Putamen (tissue), 1 donor: ENCODE measurements at regions not wholly inside any gene's neighbourhood (a gene's known extent, or its start where the extent isn't known, plus 50 kb on each side); places are given as distances from the start of the nearest gene placed in this dataset.

ENCODE experiments used
- DNase-seq: peaks from one replicate; pipeline ENCODE4 v3.0.0-alpha.2; 2016; ENCODE audit warnings: low spot score

DNA sequence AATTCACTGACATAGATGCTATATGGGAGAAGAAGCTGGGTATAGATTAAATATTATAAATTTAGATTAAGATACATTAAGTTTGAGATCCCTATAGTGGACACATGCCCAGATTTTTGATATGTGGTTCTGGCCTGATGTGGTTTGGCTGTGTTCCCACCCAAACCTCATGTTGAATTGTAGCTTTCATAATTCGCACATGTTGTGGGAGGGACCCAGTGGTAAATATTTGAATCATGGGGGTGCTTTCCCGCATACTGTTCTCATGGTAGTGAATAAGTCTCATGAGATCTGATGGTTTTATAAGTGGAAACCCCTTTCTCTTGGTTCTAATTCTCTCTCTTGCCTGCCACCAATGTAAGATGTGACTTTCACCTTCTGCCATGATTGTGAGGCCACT is 189.4 kb upstream of the CD96 start:
- no peak for DNase-seq

DNA sequence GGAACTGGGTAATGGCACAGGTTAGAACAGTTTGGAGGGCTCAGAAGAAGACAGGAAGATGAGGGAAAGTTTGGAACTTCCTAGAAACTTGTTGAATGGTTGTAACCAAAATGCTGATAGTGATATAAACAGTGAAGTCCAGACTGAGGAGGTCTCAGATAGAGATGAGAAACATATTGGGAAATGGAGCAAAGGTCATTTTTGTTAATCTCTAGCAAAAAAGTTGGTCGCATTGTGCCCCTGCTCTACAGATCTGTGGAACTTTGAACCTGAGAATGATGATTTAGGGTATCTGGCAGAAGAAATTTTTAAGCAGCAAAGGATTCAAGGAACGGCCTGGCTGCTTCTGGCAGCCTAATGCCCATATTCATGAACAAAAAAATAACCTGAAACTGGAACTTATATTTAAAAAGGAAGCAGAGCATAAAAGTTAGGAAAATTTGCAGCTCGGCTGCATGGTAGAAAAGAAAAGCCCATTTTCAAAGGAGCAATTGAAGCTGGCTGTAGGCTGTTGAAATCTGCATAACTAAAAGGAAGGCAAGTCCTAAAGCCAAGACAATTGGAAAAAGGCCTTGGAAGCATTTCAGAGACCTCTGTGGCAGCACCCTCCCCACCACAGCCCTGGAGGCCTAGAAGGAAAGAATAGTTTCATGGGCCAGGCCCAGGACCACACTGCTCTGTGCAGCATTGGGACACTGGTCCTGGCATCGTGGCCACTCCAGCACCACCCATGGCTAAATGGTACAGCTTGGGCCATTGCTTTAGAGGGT is 182.6 kb upstream of the CD96 start:
- DNase-seq, result no peak

DNA sequence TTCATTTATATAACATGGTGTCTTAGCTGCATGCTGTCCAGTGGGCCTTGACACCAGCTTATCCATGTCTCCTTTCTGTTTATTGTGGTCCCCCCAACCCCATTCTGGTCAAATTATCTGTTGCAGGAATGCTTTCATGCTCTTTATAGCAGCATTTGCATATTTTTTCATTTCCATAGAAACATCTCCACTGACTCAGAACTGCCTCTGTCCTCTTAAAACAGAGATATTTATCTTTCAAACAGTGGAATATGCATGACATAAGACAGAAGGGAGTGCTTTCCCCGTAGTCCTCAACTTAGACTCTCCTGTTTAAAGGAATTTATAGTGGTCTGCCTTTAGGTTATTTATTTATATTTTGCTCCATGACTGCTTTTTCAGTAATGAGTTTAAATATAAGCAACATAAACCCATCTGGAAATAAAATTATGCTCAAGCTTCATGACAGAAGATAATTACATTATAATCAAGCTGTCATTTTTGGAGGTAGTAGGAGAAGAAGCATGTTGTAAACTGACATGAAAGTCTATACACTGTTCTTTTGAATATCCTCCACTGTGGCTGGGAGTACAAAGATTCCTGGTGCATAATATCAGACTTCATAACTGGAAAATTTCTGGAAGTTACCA is 179.5 kb upstream of the CD96 start:
- peak; percentile 11 for DNase-seq

DNA sequence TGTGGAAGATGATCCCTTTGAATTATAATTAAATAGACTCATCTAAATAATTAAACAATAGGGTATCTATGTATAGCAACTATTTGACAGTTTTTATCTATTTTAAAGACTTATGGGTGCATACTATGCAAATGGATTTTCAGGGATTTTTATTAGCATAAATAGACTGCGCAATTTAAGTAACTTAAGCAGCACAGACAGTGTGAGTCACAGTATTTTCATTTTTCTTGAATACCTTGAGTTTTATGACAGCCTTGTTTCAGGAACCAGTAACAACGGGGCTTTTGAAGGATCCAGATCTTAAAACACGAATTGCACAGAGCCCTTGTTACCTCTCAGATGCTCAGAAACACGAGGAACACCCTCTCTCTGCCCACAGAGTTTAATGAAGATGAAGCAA is 175.5 kb upstream of the CD96 start:
- DNase-seq, result peak; percentile 34

DNA sequence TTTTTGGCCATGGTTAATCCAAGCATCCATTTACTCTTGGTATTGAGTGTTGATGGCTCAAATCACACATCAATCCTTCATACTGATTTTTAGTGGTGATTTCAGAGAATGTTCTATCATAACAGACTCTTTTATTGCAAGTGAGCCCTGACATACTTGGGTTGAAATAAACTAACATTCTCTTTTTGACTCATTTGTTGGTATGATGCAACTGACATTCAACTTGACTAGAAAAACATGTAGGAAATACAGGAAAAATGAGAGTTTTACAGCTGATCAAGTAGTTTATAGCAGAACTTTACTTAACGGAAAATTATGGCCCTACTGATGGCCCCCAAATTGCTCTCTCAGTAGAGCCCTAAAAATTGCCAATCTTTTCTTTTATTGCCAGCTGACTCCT is 173.9 kb upstream of the CD96 start:
- no peak for DNase-seq

DNA sequence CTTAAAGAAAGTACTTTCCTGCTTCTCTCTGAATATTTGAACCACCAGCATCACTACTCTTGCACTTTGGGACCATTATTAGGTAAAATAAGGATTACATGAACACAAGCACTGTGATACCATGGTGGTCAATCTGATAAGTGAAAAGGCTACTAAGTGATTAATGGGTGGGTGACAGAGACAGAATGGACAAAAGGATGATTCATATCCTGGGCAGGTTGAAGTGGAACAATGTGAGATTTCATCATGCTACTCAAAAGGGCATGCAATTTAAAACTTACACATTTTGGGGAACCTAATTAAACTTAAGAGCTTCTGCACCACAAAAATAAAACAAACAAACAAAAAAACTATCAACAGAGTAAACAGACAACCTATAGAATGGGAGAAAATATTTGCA is 172.0 kb upstream of the CD96 start:
- no peak for DNase-seq

DNA sequence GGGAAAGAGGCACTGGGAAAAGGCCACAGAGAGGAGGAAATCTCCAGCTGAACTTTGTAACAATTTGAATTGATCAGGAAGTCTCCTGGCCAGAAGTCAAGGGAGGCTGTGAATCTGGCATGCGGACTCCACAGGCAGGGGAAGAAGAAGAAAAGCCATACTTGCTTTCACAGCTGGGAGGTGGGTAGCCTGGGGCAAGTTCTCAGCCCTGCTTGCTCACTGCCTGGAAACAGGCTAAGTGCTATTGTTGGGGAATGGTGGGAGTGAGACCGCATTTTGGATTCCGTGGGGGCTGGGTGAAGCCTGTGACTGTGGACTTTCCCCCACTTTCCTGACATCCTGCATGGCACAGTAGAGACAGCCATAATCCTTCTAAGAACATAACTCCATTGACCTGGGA is 168.8 kb upstream of the CD96 start:
- DNase-seq, result no peak

DNA sequence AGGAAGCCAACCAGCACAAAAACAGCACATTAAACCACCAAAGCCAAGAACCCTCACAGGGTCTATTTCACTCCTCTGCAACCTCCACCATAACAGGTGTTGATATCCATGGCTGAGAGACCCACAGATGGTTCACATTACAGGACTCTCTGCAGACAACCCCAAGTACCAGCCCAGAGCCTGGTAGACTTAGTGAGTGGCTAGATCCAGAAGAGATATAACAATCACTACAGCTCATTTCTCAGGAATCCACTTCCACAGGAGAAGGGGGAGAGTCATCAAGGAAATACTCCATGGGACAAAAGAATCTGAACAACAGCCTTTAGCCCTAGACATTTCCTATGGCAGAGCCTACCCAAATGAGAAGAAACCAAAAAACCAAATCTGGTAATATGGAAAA is 168.1 kb upstream of the CD96 start:
- DNase-seq, result no peak

DNA sequence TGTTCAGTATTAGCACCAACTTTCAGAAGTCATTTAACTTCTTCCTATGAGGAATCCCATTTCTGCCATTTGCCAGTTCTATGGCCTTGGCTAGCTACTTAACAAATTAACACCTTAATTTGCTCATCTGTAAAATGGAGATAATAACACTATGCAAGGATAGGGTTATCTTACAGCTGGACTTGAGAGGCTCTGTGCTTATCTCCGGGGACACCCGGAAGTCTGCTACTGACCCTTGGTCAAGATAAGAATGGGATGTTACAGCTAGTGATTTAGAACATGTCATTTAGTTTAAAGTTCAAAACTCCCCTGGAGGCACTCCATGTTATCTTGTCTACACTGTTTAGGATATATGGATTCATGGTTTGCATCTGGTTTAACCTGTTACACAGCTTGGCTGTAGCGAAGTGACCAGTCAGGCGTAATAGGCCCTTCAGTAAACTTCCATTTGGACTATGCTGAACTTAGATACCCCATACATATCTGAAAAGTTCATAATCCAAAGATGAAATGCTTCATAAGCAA is 156.0 kb upstream of the CD96 start:
- no peak for DNase-seq

DNA sequence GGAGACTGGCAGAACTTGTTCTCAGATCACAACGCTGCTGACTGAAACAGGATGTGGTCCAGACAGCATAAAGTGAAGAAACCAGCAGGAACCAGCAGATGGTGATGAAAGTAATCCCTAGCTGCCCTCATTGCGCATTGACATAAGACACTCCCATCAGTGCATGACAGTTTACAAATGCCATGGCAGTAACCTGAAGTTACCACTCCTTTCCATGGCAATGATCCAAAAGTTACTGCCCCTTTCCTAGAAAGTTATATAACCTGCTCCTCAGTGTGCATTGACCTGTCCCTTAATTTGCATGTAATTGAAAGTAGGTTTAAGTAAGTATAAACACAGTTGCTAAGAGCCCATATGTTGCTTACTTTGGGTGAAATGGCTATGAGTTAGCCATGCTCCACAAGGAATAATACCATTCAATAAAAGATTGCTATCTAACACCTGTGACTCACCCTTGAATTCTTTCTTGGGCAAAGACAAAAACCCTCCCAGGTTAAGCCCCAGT is 149.1 kb upstream of the CD96 start:
- no peak for DNase-seq

DNA sequence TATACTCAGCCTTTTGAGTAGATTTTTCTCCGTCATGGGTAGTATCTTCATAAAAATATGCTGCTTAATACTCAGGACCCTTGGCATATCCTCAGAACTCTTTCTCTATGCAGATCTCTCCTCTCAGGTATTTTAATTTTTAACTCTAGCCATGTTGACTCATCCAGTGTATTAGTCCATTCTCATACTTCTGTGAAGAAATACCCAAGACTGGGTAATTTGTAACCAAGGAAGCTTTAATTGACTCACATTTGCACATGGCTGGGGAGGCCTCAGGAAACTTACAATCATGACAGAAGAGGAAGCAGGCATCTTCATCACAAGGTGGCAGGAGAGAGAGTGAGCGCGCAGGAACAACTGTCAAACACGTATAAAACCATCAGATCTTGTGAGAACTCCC is 129.3 kb upstream of the CD96 start:
- DNase-seq, result no peak

DNA sequence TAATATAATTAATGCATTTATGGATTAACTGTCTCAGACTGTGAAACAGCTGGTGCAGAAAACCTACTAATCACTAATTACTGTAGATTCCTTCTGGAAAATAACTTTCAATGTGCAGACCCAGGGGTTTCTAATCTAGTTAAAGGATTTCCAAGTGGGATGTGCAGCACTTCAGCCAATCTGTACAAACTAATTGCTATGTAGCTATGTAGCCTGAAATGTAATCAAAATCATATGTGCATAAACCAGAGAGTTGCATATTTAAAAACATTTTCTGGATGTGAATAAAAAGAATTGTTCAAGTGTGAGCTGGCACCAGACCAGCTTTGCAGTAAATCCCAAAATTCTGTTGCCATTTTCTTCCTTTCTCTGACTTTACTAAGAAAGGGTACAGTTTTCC is 127.5 kb upstream of the CD96 start:
- no peak for DNase-seq

DNA sequence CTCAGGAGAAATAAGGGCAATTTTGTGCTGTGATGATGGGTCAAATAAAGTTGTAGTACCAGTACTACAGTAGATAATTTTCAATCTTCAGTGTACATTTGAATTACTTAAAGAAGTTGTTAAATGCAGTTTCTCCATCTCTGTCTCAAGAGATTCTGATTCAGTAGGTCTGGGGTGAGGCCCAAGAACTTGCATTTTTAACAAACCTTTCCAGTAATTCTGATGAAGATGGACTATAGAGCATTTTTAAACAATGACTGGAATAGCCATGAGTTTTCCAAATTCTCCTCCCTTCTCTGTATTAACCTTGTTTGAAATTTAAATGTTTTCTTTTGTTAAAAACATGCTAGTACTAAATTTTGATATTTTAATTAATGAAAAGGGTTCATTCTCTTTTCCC is 127.0 kb upstream of the CD96 start:
- DNase-seq, result no peak

DNA sequence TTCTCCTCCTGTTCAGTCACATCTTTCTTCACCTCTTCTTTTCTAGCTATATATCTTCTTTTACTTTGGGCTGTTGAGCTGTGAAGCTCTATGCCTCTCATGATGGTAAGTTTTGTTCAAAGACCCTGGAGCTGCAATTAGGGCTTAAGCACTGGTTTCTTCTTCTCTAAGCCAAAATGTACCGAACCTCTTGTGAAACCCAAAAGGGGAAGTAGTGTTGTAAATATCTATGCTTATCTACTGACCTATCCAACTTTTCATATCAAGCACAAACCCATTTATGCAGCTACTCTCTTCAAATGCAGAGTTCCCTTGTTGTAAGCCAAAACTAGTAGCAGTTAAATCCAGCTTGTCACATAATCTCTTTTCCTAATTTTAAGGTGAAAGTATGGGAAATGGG is 123.6 kb upstream of the CD96 start:
- no peak for DNase-seq

DNA sequence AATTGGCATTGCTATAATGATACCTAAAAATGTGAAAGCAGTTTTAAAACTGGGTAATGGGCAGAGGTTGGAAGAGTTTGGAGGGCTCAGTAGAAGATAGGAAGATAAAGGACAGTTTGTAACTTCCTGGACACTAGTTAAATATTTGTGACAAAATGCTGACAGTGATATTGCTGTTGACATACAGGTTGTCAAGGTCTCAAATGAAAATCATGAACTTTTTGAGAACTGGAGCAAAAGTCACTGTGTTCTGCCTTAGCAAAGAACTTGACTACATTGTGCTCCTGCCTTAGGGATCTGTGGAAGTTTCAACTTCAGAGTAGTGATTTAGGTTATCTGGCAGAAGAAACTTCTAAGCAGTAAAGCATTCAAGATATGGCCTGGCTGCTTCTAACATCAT is 113.7 kb upstream of the CD96 start:
- DNase-seq, result no peak

DNA sequence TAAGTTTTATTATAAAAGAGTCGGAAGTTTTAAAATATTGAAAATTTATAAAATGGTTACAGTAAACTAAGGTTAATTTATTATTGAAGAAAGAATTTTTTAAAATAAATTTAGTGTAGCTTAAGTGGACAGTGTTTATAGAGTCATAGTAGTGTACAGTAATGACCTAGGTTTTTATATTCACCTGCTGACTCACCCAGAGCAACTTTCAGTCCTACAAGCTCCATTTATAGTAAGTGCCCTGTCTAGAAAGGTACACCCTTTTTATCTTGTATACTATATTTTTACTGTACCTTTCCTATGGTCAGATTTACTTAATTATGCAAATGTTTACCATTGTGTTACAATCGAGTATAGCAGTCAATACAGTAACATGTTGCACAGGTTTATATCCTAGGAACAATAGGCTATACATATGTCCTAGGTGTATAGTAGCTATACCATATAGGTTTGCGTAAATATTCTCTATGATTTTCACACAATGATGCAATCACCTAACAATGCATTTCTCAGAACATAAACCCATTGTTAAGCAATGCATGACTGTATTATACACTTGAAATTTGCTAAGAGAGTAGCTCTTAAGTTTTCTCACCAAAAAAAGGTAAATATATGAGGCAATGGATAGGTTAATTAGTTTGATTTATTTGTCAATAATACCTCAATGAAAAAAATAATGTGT is 106.9 kb upstream of the CD96 start:
- no peak for DNase-seq

DNA sequence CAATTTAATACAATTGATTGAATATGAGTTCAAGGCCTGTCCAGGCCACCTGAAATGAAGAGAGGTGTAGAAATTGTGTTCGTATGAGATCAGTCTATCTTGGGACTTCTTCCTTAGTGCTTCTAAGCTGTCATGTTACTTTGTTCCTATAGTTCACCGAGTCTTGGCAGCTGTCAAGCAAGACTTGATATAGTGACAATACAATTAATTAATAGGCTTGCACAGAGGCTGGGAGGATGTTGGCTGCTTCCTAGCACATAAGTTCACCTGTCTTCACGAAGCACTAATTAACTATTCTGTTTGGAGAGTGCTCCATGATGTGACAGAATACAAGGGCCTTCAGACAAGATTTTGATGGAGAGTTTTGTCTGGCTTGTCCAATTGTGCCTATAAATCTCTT is 103.7 kb upstream of the CD96 start:
- no peak for DNase-seq

DNA sequence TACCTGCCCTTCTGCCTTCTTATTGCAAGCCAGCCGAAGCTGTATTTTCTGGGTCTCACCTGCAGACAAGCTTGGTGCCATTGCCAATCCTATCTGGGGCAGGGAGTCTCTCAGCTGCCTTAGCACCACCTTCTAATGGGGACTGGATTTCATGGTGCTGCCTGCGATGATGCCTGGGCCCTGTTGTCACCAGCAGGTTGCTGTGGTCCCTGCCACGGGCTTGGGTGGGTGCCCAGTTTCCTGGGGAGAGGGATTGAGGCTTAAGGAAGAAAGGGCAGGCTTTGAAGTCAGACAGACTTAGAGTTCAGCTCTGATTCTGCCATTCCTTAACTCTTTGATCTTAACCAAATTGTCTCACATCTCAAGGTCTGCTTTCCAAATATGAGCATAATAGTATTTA is 87.4 kb upstream of the CD96 start:
- no peak for DNase-seq

DNA sequence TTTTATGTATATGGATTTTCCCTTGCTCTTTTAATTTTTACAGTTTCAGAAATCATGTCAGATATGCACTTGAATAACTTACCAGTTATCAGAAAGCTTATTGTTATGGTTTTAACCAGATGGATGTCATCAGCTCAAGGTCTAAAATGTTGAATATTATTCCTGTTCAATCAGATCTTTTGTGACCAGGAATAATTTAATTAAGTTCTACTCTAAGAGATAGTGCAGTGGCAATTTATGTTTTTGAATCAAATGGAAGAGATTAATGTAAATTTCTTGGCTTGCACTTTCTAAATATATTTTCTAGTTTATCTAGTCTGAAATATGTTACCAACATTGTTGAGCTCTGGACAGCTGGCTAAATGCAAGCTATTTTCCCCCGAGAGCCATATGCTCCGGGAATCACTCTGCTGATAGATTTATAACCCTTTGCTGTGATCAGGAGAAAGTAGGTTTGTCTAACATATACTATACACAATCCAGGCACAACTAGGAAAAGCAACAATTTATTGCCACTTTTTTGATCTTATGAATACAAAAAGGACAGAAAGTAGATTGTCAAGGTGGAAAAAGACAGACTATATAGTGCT is 76.8 kb upstream of the CD96 start:
- DNase-seq, result no peak

DNA sequence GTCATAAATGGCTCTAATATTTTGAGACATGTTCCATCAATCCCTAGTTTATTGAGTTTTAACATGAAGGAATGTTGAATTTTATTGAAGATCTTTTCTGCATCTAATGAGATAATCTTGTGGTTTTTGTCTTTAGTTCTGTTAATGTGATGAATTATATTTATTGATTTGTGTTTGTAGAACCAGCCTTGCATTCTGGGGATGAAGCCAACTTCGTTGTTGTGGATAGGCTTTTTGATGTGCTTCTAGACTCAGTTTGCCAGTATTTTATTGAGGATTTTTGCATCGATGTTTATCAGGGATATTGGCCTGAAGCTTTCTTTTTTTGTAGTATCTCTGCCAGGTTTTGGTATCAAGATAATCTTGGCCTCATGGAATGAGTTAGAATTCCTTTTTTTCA is 72.0 kb upstream of the CD96 start:
- DNase-seq, result no peak

DNA sequence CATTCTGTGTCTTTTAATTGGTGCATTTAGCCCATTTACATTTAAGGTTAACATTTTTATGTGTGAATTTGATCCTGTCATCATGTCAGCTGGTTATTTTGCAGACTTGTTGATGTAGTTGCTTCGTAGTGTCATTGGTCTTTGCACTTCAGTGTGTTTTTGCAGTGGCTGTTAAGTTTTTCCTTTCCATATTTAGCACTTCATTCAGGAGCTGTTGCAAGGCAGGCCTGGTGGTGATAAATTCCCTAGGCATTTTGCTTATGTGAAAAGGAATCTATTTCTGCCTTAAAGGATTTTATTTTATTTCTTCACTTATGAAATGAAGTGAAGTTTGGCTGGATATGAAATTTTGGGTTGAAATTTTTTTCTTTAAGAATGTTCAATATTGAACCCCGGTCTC is 70.2 kb upstream of the CD96 start:
- no peak for DNase-seq

DNA sequence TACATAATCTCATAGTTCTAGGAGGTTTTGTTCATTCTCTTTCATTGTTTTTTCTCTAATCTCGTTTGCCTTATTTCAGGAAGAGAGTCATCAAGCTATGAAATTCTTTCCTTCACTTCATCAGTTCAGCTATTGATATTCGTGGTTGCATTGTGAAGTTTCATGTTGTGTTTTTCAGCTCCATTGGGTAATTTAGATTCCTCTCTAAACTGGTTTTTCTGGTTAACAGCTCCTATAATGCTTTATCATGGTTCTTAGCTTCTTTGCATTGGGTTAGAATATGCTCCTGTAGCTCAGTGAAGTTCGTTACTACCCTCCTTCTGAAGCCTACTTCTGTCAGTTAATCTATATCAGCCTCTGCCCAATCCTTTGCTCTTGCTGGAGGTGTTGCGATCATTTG is 69.4 kb upstream of the CD96 start:
- DNase-seq, result no peak

DNA sequence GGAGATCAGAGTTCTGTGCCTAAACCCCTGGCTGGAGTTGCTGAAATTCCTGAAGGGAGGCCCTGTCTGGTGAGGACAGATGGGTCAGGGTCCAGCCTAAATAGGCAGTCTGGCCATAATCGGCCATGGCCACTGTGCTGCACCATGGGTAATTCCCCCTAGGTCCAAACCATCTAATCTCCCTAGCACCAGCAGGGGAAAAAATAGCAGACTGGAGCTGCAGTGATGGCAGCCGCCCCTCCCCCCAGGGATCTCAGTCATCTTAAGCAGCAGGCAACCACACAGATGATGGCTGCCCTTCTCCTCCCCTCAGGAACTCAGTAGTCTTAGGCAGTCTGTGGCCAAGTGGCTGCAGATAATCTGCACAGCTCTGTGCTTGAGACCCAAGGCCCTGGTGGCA is 68.4 kb upstream of the CD96 start:
- DNase-seq, result no peak
